ENCODE measurements at regions not wholly inside any gene's neighbourhood (a gene's known extent, or its start where the extent isn't known, plus 50 kb on each side); places are given as distances from the start of the nearest gene placed in this dataset.

GRCh38 chr4:41360214-41360920 lies 103.6 kb downstream of the UCHL1 start:
- TF ChIP-seq ZNF8 (CRISPR knock-in tag; IDR thresholded peaks at IDR 0.05) (no peak), OSR1 (CRISPR knock-in tag; IDR thresholded peaks at IDR 0.05) (no peak), POU6F1 (CRISPR knock-in tag; IDR thresholded peaks at IDR 0.05; ENCODE audit: borderline replicate concordance, low read depth) (no peak)
- ATAC-seq = peak; percentile 79

- TF ChIP-seq CREB5 (CRISPR knock-in tag; IDR thresholded peaks at IDR 0.05; ENCODE audit: low read depth) (no peak), POU6F1 (CRISPR knock-in tag; IDR thresholded peaks at IDR 0.05; ENCODE audit: borderline replicate concordance, low read depth) (no peak), ZFP3 (CRISPR knock-in tag; IDR thresholded peaks at IDR 0.05) (no peak), BACH2 (CRISPR knock-in tag; IDR thresholded peaks at IDR 0.05; ENCODE audit: borderline replicate concordance) (no peak), ISL1 (CRISPR knock-in tag; IDR thresholded peaks at IDR 0.05) (no peak), OSR1 (CRISPR knock-in tag; IDR thresholded peaks at IDR 0.05) (no peak), ZNF70 (CRISPR knock-in tag; IDR thresholded peaks at IDR 0.05) (no peak)
- ATAC-seq = peak; percentile 69
Observed at GRCh38 chr4:41360921-41361793, 104.4 kb downstream of the UCHL1 start.

- no peak for TF ChIP-seq ZFP3 (CRISPR knock-in tag; IDR thresholded peaks at IDR 0.05)
- no peak for ATAC-seq
Observed at GRCh38 chr4:41361794-41362526, 105.2 kb downstream of the UCHL1 start.

- no peak for ATAC-seq
- TF ChIP-seq ZFP30 (CRISPR knock-in tag; IDR thresholded peaks at IDR 0.05) (no peak), GLIS3 (CRISPR knock-in tag; IDR thresholded peaks at IDR 0.05) (no peak), CREB5 (CRISPR knock-in tag; IDR thresholded peaks at IDR 0.05; ENCODE audit: low read depth) (no peak), PATZ1 (CRISPR knock-in tag; IDR thresholded peaks at IDR 0.05; ENCODE audit: borderline replicate concordance) (no peak), ZNF8 (CRISPR knock-in tag; IDR thresholded peaks at IDR 0.05) (no peak), TSHZ2 (CRISPR knock-in tag; IDR thresholded peaks at IDR 0.05) (no peak), SNAI2 (CRISPR knock-in tag; IDR thresholded peaks at IDR 0.05) (no peak), ZFP3 (CRISPR knock-in tag; IDR thresholded peaks at IDR 0.05) (no peak), TOX (CRISPR knock-in tag; IDR thresholded peaks at IDR 0.05; ENCODE audit: borderline replicate concordance) (no peak), ZNF565 (CRISPR knock-in tag; conservative IDR thresholded peaks at IDR 0.05; ENCODE audit: low read depth) (no peak), PPARA (CRISPR knock-in tag; IDR thresholded peaks at IDR 0.05; ENCODE audit: borderline replicate concordance) (no peak), TCF4 (CRISPR knock-in tag; IDR thresholded peaks at IDR 0.05; ENCODE audit: borderline replicate concordance) (no peak), ESRRG (CRISPR knock-in tag; IDR thresholded peaks at IDR 0.05) (no peak), CSRNP3 (CRISPR knock-in tag; IDR thresholded peaks at IDR 0.05) (no peak), RARB (CRISPR knock-in tag; IDR thresholded peaks at IDR 0.05) (no peak)
Observed at GRCh38 chr4:41362621-41363383, 106.1 kb downstream of the UCHL1 start.
